ENCODE measurements at regions not wholly inside any gene's neighbourhood (a gene's known extent, or its start where the extent isn't known, plus 50 kb on each side); places are given as distances from the start of the nearest gene placed in this dataset.

DNA sequence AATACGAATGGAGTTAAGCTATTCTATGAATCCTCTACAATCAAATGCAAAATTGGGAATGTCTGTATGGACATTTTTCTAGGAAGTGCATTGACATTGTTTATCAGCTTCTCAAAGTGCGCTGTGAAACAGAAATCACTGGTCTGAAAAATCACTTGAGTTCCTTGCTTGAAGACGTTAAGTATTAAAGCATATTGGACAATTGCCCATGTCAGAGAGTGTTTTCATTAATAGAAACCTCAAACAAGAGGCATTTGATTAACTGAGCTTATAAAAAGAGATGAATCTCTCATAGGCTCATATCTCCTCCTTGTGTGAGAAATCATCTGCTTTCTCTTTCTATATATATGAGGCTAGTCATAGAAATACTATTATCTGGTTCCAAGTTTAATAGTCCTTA lies 692.1 kb upstream of the POU3F4 start:
- no peak for DNase-seq (ENCODE audit: low read depth)
- TF ChIP-seq, protein P1, sequence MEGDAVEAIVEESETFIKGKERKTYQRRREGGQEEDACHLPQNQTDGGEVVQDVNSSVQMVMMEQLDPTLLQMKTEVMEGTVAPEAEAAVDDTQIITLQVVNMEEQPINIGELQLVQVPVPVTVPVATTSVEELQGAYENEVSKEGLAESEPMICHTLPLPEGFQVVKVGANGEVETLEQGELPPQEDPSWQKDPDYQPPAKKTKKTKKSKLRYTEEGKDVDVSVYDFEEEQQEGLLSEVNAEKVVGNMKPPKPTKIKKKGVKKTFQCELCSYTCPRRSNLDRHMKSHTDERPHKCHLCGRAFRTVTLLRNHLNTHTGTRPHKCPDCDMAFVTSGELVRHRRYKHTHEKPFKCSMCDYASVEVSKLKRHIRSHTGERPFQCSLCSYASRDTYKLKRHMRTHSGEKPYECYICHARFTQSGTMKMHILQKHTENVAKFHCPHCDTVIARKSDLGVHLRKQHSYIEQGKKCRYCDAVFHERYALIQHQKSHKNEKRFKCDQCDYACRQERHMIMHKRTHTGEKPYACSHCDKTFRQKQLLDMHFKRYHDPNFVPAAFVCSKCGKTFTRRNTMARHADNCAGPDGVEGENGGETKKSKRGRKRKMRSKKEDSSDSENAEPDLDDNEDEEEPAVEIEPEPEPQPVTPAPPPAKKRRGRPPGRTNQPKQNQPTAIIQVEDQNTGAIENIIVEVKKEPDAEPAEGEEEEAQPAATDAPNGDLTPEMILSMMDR (IDR thresholded peaks at IDR 0.05; ENCODE audit: low read length, missing control alignments): no peak

GRCh38 chrX:82816562-82816961 lies 691.5 kb upstream of the POU3F4 start:
- DNase-seq (ENCODE audit: low read depth): no peak
- H3K4me3 ChIP-seq (replicated peaks; ENCODE audit: low read depth, low read length): no peak overlapping the region
- TF ChIP-seq, protein P1 (IDR thresholded peaks at IDR 0.05; ENCODE audit: low read length, missing control alignments): no peak

More for the DNA sequence above, 692.1 kb upstream of the POU3F4 start:
- no peak overlapping the region for H3K4me3 ChIP-seq (replicated peaks; ENCODE audit: low read depth, low read length)

- no peak for DNase-seq (ENCODE audit: low read depth)
- no peak overlapping the region for H3K4me3 ChIP-seq (replicated peaks; ENCODE audit: low read depth, low read length)
- TF ChIP-seq, protein P1 (IDR thresholded peaks at IDR 0.05; ENCODE audit: low read length, missing control alignments): no peak
Measured at GRCh38 chrX:82842286-82842685, 665.8 kb upstream of the POU3F4 start.

DNA sequence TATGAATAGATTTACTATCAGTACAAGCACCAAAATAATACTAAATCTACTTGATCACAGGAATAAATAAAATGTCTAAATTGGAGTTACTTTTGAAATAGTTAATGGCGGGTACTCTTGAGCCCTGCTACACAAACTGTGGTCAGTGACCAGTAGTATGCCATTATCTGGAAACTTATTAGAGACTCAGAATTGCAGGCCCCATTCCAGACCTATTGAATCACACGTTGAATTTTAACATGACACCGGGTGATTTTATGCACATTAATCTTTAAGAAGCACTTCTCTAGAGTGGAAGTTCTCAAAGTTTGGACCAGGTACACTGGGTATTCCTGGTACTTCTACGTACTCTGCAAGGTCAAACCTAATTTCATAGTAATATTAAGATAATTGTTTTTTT lies 660.0 kb upstream of the POU3F4 start:
- DNase-seq (ENCODE audit: low read depth): no peak
- TF ChIP-seq, protein P1 (IDR thresholded peaks at IDR 0.05; ENCODE audit: low read length, missing control alignments): no peak
- no peak overlapping the region for H3K4me3 ChIP-seq (replicated peaks; ENCODE audit: low read depth, low read length)
